ENCODE measurements at regions not wholly inside any gene's neighbourhood (a gene's known extent, or its start where the extent isn't known, plus 50 kb on each side); places are given as distances from the start of the nearest gene placed in this dataset.
"Not testable (repeated sequence)": the region's sequence is repeated elsewhere in the genome, so short reads cannot be mapped to it uniquely, and the experiment has no call there.

DNA sequence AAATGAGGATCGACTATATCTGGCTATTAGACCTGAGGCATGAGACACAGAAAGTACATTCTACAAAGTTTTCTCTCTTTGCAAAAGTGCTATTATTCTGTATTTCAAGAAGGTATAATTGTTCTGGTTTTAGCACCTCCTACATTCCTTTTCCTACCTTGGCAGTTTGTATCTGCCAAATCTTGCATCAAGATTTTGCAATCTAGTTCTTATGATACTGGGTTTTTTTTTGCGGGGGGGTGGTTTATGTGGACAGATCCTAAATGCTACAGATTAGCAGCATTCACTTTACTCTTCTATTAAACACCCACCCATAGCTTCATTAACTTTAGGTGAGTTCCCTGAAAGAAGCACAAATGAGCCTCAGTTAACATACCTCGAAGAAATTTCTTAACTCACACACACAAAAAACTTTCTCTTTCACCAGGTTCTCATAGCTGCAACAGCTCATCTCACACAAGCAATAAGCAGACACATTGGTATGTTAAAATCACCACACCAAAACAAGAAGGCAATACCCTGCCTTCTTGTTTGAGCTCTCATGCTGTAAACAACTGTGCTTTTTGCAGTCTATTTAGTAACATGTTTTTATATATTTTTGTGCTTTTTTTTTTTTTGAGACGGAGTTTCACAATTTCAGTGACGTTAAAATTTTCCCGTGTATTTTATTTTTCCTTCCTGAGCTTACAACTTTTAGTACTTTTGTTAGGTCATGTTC lies 73.0 kb upstream of the VGLL4 start:
- H3K27ac ChIP-seq = peak overlapping the region; percentile 96
- no peak for DNase-seq (ENCODE audit: low read depth, low spot score)

- H3K27ac ChIP-seq = peak overlapping the region; percentile 86
- no peak for DNase-seq (ENCODE audit: low read depth, low spot score)
These were observed 69.5 kb upstream of the VGLL4 start for GRCh38 chr3:11713171-11713570.

DNA sequence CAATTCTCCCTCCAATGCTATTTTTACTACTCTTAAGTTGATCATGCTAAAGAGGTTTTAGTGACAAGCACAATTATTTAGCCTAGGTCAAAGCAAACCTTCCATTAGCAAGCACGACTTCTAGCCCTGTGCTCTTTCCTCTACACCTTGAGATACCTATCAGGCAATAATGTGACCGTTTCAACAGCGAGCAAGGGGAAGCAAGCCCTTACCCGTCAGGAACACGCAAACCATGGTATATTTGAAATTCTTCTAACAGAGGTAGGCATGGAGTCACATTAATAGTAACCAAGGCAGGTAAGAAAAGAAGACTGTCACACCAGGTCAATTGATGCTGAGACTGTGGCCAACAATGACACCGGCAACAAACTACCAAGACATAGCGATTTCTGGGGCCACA lies 68.9 kb upstream of the VGLL4 start:
- DNase-seq (ENCODE audit: low read depth, low spot score) = no peak
- H3K27ac ChIP-seq = peak overlapping the region; percentile 86

DNA sequence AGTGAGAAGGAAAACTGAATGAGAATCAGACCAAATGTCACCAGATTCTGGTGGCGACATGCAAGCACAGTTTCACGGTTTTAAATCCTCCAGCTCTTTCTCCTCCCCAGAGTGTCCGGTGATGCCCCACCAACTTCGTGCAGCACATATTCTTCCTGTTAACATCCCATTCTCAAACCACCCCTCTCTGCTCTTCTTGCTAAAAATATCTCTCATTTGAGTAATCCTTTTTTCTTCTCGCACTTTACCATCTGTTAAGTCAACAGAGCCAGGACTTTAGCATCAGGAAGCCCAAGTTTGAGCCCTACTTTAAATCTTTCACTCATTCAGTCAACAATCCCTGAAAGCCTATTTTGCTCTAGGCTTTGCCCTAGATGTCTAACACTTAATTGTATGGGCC lies 68.2 kb upstream of the VGLL4 start:
- H3K27ac ChIP-seq = peak overlapping the region; percentile 86
- no peak for DNase-seq (ENCODE audit: low read depth, low spot score)

GRCh38 chr3:11709782-11710181 lies 66.1 kb upstream of the VGLL4 start:
- no peak overlapping the region for H3K27ac ChIP-seq
- DNase-seq (ENCODE audit: low read depth, low spot score) = no peak

GRCh38 chr3:11707084-11707483 lies 63.4 kb upstream of the VGLL4 start:
- not testable (repeated sequence) for H3K27ac ChIP-seq; DNase-seq (ENCODE audit: low read depth, low spot score)

- no peak for DNase-seq (ENCODE audit: low read depth, low spot score)
- no peak overlapping the region for H3K27ac ChIP-seq
These were observed 62.9 kb upstream of the VGLL4 start for GRCh38 chr3:11706604-11707003.

GRCh38 chr3:11705049-11705448 lies 61.3 kb upstream of the VGLL4 start:
- no peak for DNase-seq (ENCODE audit: low read depth, low spot score)
- no peak overlapping the region for H3K27ac ChIP-seq

DNA sequence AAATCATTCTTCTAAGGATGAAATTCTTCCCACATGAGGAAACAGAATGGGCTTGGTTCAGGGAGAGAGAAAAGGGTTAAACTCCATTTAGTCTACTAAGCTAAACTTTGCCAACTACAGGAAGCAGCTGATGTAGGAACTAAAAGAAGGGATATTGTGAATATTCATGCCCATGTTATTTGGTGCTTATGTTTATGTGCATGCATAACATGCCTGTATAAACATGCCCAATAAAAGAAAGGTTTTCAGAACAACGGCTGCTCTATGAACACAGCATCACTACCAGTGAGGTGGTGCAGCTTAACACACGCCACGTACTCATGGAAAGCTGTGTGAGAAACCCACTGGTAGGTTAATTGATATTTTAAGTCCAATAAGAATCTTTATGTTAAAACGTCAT lies 59.4 kb upstream of the VGLL4 start:
- DNase-seq (ENCODE audit: low read depth, low spot score) = no peak
- peak overlapping the region; percentile 6 for H3K27ac ChIP-seq

DNA sequence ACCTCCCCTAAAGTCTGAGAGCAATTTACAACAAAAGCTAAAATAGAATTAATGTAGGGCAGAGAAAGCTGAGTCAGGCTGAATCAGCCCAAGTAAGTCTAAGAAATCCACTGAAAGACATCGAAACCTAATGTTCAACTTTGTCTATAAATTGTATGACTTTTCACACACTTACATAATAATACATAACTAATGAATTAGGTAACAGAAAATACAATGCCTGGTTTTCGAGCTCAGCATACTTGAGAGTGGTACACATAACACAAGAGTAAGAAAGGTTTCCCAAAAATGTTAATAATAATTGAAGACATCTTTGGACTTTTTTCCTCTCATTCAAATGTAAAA lies 55.3 kb upstream of the VGLL4 start:
- DNase-seq (ENCODE audit: low read depth, low spot score) = peak; percentile 55
- peak overlapping the region; percentile 91 for H3K27ac ChIP-seq

DNA sequence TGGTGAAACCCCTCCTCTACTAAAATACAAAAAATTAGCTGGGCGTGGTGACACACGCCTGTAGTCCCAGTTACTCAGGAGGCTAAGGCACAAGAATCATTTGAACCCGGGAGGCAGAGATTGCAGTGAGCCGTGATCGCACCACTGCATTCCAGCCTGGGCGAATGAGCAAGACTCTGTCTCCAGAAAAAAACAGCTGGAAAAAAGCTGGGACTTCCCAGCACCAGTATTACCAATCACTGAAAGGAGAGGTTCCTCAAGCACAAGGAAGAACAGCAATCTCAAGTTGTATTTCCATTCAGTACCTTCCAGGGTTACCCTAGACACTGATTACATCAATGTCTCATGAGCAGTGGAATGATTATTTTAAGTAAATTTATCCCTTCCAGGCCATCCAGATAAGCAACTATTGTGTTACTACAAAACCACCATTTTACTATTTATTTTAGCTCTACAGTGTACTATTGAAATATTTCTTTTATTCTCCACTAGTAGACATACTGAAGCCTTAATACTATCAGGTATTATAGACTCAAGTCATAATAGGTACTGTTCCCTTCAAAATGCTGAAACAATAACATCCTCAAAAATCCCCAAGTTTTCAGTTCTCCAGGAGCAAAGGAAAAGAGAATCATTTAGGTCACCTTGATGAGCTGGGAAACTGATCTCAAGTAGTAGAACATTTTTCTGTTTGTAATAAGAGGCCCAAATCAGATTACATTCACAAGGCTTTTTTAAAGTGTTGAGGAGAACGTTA lies 54.8 kb upstream of the VGLL4 start:
- no peak for DNase-seq (ENCODE audit: low read depth, low spot score)
- H3K27ac ChIP-seq = peak overlapping the region; percentile 91

GRCh38 chr3:11697701-11698100 lies 54.0 kb upstream of the VGLL4 start:
- H3K27ac ChIP-seq = peak overlapping the region; percentile 91
- no peak for DNase-seq (ENCODE audit: low read depth, low spot score)

- no peak overlapping the region for H3K27ac ChIP-seq
- DNase-seq (ENCODE audit: low read depth, low spot score) = no peak
These were observed 52.3 kb upstream of the VGLL4 start for GRCh38 chr3:11696054-11696453.
